NOMO-1 treated with dmso at 0.1 percent for 144 hours (cell line): ENCODE measurements at regions not wholly inside any gene's neighbourhood (a gene's known extent, or its start where the extent isn't known, plus 50 kb on each side); places are given as distances from the start of the nearest gene placed in this dataset.
"Not testable (repeated sequence)": the region's sequence is repeated elsewhere in the genome, so short reads cannot be mapped to it uniquely, and the experiment has no call there.

Experiments
- DNase-seq: peaks from one replicate; lab custom pipeline; 2025; ENCODE audit not compliant: unreplicated experiment; lab: John Stamatoyannopoulos, UW

GRCh38 chr3:109982201-109982600, 644.9 kb upstream of the DPPA4 start:
- DNase-seq: no peak

GRCh38 chr3:109984976-109985375, 647.6 kb upstream of the DPPA4 start:
- DNase-seq: no peak

- DNase-seq: no peak
Measured at GRCh38 chr3:109985943-109986555, 648.7 kb upstream of the DPPA4 start.

- DNase-seq: no peak
Measured at GRCh38 chr3:109994853-109995252, 657.5 kb upstream of the DPPA4 start.

- DNase-seq: no peak
Measured at GRCh38 chr3:109995377-109995776, 658.0 kb upstream of the DPPA4 start.

GRCh38 chr3:110001905-110002304, 664.6 kb upstream of the DPPA4 start:
- DNase-seq: not testable (repeated sequence)

- no peak for DNase-seq
Measured at GRCh38 chr3:110006913-110007312, 669.6 kb upstream of the DPPA4 start.

- no peak for DNase-seq
Measured at GRCh38 chr3:110015231-110015963, 678.1 kb upstream of the DPPA4 start.

GRCh38 chr3:110016235-110016815, 679.0 kb upstream of the DPPA4 start:
- no peak for DNase-seq

- no peak for DNase-seq
Measured at GRCh38 chr3:110017304-110017703, 680.0 kb upstream of the DPPA4 start.

GRCh38 chr3:110021659-110022058, 684.3 kb upstream of the DPPA4 start:
- DNase-seq: no peak

- DNase-seq: not testable (repeated sequence)
Measured at GRCh38 chr3:110023022-110023421, 685.7 kb upstream of the DPPA4 start.

- no peak for DNase-seq
Measured at GRCh38 chr3:110026421-110026820, 689.1 kb upstream of the DPPA4 start.

GRCh38 chr3:110027446-110028080, 690.2 kb upstream of the DPPA4 start:
- DNase-seq: no peak

GRCh38 chr3:110031975-110032374, 694.6 kb upstream of the DPPA4 start:
- DNase-seq: no peak

- no peak for DNase-seq
Measured at GRCh38 chr3:110059431-110059830, 722.1 kb upstream of the DPPA4 start.

GRCh38 chr3:110062716-110063115, 725.4 kb upstream of the DPPA4 start:
- no peak for DNase-seq

- DNase-seq: no peak
Measured at GRCh38 chr3:110063178-110063577, 725.8 kb upstream of the DPPA4 start.

- no peak for DNase-seq
Measured at GRCh38 chr3:110066206-110066605, 728.9 kb upstream of the DPPA4 start.

- DNase-seq: no peak
Measured at GRCh38 chr3:110067527-110067926, 730.2 kb upstream of the DPPA4 start.

GRCh38 chr3:110069761-110070160, 732.4 kb upstream of the DPPA4 start:
- DNase-seq: no peak
